HG03039 (cell line): ENCODE measurements at regions not wholly inside any gene's neighbourhood (a gene's known extent, or its start where the extent isn't known, plus 50 kb on each side); places are given as distances from the start of the nearest gene placed in this dataset.

Experiments used
- ATAC-seq: cut with Tn5 transposase; IDR thresholded peaks from one replicate; pipeline ENCODE4 v1.9.1; 2021; ENCODE audit warnings: mild to moderate bottlenecking, moderate library complexity; ENCODE audit not compliant: unreplicated experiment

GRCh38 chr2:60297296-60298005 lies 256.0 kb downstream of the BCL11A start:
- ATAC-seq = no peak

- no peak for ATAC-seq
These were observed 257.1 kb downstream of the BCL11A start for GRCh38 chr2:60296219-60296955.

GRCh38 chr2:60295636-60295962 lies 257.9 kb downstream of the BCL11A start:
- ATAC-seq = no peak

- ATAC-seq = no peak
These were observed 258.4 kb downstream of the BCL11A start for GRCh38 chr2:60294901-60295635.

- ATAC-seq = no peak
These were observed 261.2 kb downstream of the BCL11A start for GRCh38 chr2:60292242-60292641.

- no peak for ATAC-seq
These were observed 262.9 kb downstream of the BCL11A start for GRCh38 chr2:60290509-60290908.

- no peak for ATAC-seq
These were observed 267.7 kb downstream of the BCL11A start for GRCh38 chr2:60285626-60286316.

GRCh38 chr2:60283626-60284025 lies 269.8 kb downstream of the BCL11A start:
- ATAC-seq = no peak

GRCh38 chr2:60282886-60283285 lies 270.6 kb downstream of the BCL11A start:
- ATAC-seq = no peak

GRCh38 chr2:60281730-60282129 lies 271.7 kb downstream of the BCL11A start:
- ATAC-seq = no peak

- no peak for ATAC-seq
These were observed 273.2 kb downstream of the BCL11A start for GRCh38 chr2:60280238-60280637.

GRCh38 chr2:60278906-60279305 lies 274.5 kb downstream of the BCL11A start:
- no peak for ATAC-seq

GRCh38 chr2:60275958-60276357 lies 277.5 kb downstream of the BCL11A start:
- ATAC-seq = no peak

GRCh38 chr2:60273836-60274235 lies 279.6 kb downstream of the BCL11A start:
- no peak for ATAC-seq

GRCh38 chr2:60271713-60272112 lies 281.7 kb downstream of the BCL11A start:
- ATAC-seq = no peak

GRCh38 chr2:60271131-60271530 lies 282.3 kb downstream of the BCL11A start:
- ATAC-seq = no peak

GRCh38 chr2:60268661-60269060 lies 284.8 kb downstream of the BCL11A start:
- ATAC-seq = no peak

GRCh38 chr2:60268032-60268431 lies 285.4 kb downstream of the BCL11A start:
- no peak for ATAC-seq

GRCh38 chr2:60267122-60267521 lies 286.3 kb downstream of the BCL11A start:
- ATAC-seq = no peak

GRCh38 chr2:60262178-60262577 lies 291.3 kb downstream of the BCL11A start:
- no peak for ATAC-seq

GRCh38 chr2:60260639-60261296 lies 292.7 kb downstream of the BCL11A start:
- no peak for ATAC-seq
